GM21619 (cell line): ENCODE measurements at regions not wholly inside any gene's neighbourhood (a gene's known extent, or its start where the extent isn't known, plus 50 kb on each side); places are given as distances from the start of the nearest gene placed in this dataset.
A peak's percentile ranks its signal among the peaks of the same experiment; 100 is the strongest.

Experiments used
- ATAC-seq: cut with Tn5 transposase; IDR thresholded peaks from one replicate; pipeline ENCODE4 v1.9.1; 2021; ENCODE audit not compliant: unreplicated experiment

GRCh38 chr4:138085736-138086305 is 156.3 kb downstream of the SLC7A11 start:
- ATAC-seq, result no peak

GRCh38 chr4:138078751-138079520 is 163.2 kb downstream of the SLC7A11 start:
- no peak for ATAC-seq

GRCh38 chr4:138078253-138078652 is 163.9 kb downstream of the SLC7A11 start:
- ATAC-seq, result no peak

GRCh38 chr4:138076561-138076960 is 165.6 kb downstream of the SLC7A11 start:
- ATAC-seq, result no peak

- no peak for ATAC-seq
Measured at GRCh38 chr4:138070816-138071215, 171.3 kb downstream of the SLC7A11 start.

- no peak for ATAC-seq
Measured at GRCh38 chr4:138063581-138063980, 178.6 kb downstream of the SLC7A11 start.

GRCh38 chr4:138062929-138063328 is 179.2 kb downstream of the SLC7A11 start:
- ATAC-seq, result no peak

GRCh38 chr4:138056541-138056940 is 185.6 kb downstream of the SLC7A11 start:
- no peak for ATAC-seq

GRCh38 chr4:138055890-138056289 is 186.3 kb downstream of the SLC7A11 start:
- ATAC-seq, result no peak

- ATAC-seq, result no peak
Measured at GRCh38 chr4:138053641-138054301, 188.4 kb downstream of the SLC7A11 start.

- no peak for ATAC-seq
Measured at GRCh38 chr4:138052806-138053632, 189.1 kb downstream of the SLC7A11 start.

- no peak for ATAC-seq
Measured at GRCh38 chr4:138051157-138051556, 191.0 kb downstream of the SLC7A11 start.

- no peak for ATAC-seq
Measured at GRCh38 chr4:138050601-138051000, 191.5 kb downstream of the SLC7A11 start.

- no peak for ATAC-seq
Measured at GRCh38 chr4:138049355-138049754, 192.8 kb downstream of the SLC7A11 start.

- ATAC-seq, result no peak
Measured at GRCh38 chr4:138047290-138047689, 194.9 kb downstream of the SLC7A11 start.

GRCh38 chr4:138045036-138045435 is 197.1 kb downstream of the SLC7A11 start:
- ATAC-seq, result no peak

- no peak for ATAC-seq
Measured at GRCh38 chr4:138039010-138039409, 203.1 kb downstream of the SLC7A11 start.

GRCh38 chr4:138037696-138038095 is 204.5 kb downstream of the SLC7A11 start:
- ATAC-seq, result no peak

GRCh38 chr4:138035781-138036258 is 206.3 kb downstream of the SLC7A11 start:
- ATAC-seq, result peak; percentile 100

- no peak for ATAC-seq
Measured at GRCh38 chr4:138034871-138035270, 207.3 kb downstream of the SLC7A11 start.

- no peak for ATAC-seq
Measured at GRCh38 chr4:138032222-138032621, 209.9 kb downstream of the SLC7A11 start.
